ENCODE measurements at regions not wholly inside any gene's neighbourhood (a gene's known extent, or its start where the extent isn't known, plus 50 kb on each side); places are given as distances from the start of the nearest gene placed in this dataset.

DNA sequence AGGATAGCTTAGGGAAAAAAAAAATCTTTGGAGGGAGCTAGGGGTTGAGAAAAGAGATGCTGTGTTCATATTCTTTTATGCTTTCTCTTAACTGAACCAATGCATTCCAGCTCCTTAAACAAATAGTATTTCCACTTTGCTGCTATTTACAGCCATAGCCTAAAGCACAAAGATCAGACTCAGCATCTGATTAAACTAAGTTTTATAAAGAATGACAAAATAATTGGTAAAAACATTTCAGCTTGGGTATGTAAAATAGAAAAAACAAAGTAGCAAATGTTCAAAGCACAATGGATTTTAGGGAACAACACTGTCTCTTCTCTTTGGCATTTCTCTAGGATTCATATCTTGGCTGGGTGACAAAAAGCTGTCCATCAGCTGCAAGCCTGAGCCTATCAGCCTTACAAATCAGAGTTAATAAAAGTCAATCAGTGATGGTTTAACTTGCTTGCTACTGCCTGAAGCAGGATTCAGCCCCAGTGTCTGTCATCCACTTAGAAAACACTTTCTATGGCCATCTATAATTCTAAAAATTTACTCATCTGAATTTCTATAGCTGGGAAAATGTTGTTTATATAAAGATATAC is 232.1 kb upstream of the CDIN1 start:
- Histone ChIP-seq H3K4me3 (replicated peaks in 1 of 3; ENCODE audit: insufficient read depth in 1 of 3, low read depth in 2 of 3, low read length in 3 of 3) (no peak overlapping the region), H3K79me2 (ENCODE audit: insufficient read depth, low read length) (no peaks in the 10 kb centered on the region), H3K9me3 (ENCODE audit: low read length) (no peaks in the 10 kb centered on the region), H4K20me1 (ENCODE audit: insufficient read depth, low read length) (no peaks in the 10 kb centered on the region), H3K36me3 (replicated peaks in 1 of 2; ENCODE audit: control insufficient read depth in 1 of 2, insufficient read depth in 2 of 2, low read length in 2 of 2) (no peaks in the 10 kb centered on the region), H3K4me1 (ENCODE audit: insufficient read depth, low read length) (no peaks in the 10 kb centered on the region), H2AFZ (ENCODE audit: low read length) (no peak overlapping the region), H3K27me3 (ENCODE audit: control insufficient read depth in 1 of 2, insufficient read depth in 2 of 2, low read length in 2 of 2) (no peaks in the 10 kb centered on the region), H3K27ac (ENCODE audit: extremely low read length, insufficient read depth, low read length) (no peak overlapping the region), H3K4me2 (ENCODE audit: low read depth, low read length) (no peak overlapping the region), H3K9ac (ENCODE audit: insufficient read depth, low read depth, low read length) (no peak overlapping the region)
- BruUV-seq (replicated peaks) = no TSS peak
- in situ Hi-C loops (cut with HindIII; ENCODE audit: extremely low pct_ligation_motif_present, low pct_unique_long_range_greater_than_20kb) = no loop called here
- FAIRE-seq = no peak
- intact Hi-C loops (cut with micrococcal nuclease; ENCODE audit: unreplicated experiment) = no loop called here
- POLR2A ChIA-PET = no interaction called here
- CTCF ChIA-PET (ENCODE audit: low intra/inter-chr PET ratio, low total read pairs) = no interaction called here
- TF ChIP-seq ZNF205 (CRISPR knock-in tag; IDR thresholded peaks at IDR 0.05) (no peak), HMG20B (CRISPR knock-in tag; conservative IDR thresholded peaks at IDR 0.05) (no peak), KMT2A (CRISPR knock-in tag; IDR thresholded peaks at IDR 0.05) (no peak), EP300 (IDR thresholded peaks at IDR 0.05; ENCODE audit: low read depth in 2 of 2, low read length in 2 of 2) (no peak), EP300 (CRISPR knock-in tag; IDR thresholded peaks at IDR 0.05; ENCODE audit: borderline replicate concordance) (no peak), PPARG (CRISPR knock-in tag; conservative IDR thresholded peaks at IDR 0.05) (no peak), SETDB1 (CRISPR knock-in tag; IDR thresholded peaks at IDR 0.05; ENCODE audit: borderline replicate concordance) (no peak), GABPA (IDR thresholded peaks at IDR 0.05; ENCODE audit: low read depth, low read length) (no peak), GABPA (CRISPR knock-in tag; IDR thresholded peaks at IDR 0.05; ENCODE audit: low read depth) (no peak), KDM4B (CRISPR knock-in tag; IDR thresholded peaks at IDR 0.05) (no peak), HNRNPL (IDR thresholded peaks at IDR 0.05; ENCODE audit: low read depth, low read length) (no peak), ZBTB42 (CRISPR knock-in tag; IDR thresholded peaks at IDR 0.05) (no peak), MXI1 (IDR thresholded peaks at IDR 0.05; ENCODE audit: borderline replicate concordance, low read depth, low read length) (no peak), HNRNPUL1 (IDR thresholded peaks at IDR 0.05; ENCODE audit: low read depth, low read length) (no peak), ZNF496 (CRISPR knock-in tag; IDR thresholded peaks at IDR 0.05; ENCODE audit: insufficient replicate concordance) (no peak)
- TF ChIP-seq, protein P1, sequence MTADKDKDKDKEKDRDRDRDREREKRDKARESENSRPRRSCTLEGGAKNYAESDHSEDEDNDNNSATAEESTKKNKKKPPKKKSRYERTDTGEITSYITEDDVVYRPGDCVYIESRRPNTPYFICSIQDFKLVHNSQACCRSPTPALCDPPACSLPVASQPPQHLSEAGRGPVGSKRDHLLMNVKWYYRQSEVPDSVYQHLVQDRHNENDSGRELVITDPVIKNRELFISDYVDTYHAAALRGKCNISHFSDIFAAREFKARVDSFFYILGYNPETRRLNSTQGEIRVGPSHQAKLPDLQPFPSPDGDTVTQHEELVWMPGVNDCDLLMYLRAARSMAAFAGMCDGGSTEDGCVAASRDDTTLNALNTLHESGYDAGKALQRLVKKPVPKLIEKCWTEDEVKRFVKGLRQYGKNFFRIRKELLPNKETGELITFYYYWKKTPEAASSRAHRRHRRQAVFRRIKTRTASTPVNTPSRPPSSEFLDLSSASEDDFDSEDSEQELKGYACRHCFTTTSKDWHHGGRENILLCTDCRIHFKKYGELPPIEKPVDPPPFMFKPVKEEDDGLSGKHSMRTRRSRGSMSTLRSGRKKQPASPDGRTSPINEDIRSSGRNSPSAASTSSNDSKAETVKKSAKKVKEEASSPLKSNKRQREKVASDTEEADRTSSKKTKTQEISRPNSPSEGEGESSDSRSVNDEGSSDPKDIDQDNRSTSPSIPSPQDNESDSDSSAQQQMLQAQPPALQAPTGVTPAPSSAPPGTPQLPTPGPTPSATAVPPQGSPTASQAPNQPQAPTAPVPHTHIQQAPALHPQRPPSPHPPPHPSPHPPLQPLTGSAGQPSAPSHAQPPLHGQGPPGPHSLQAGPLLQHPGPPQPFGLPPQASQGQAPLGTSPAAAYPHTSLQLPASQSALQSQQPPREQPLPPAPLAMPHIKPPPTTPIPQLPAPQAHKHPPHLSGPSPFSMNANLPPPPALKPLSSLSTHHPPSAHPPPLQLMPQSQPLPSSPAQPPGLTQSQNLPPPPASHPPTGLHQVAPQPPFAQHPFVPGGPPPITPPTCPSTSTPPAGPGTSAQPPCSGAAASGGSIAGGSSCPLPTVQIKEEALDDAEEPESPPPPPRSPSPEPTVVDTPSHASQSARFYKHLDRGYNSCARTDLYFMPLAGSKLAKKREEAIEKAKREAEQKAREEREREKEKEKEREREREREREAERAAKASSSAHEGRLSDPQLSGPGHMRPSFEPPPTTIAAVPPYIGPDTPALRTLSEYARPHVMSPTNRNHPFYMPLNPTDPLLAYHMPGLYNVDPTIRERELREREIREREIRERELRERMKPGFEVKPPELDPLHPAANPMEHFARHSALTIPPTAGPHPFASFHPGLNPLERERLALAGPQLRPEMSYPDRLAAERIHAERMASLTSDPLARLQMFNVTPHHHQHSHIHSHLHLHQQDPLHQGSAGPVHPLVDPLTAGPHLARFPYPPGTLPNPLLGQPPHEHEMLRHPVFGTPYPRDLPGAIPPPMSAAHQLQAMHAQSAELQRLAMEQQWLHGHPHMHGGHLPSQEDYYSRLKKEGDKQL (CRISPR knock-in tag; IDR thresholded peaks at IDR 0.05; ENCODE audit: low read depth) = no peak
- TF ChIP-seq, protein P2, sequence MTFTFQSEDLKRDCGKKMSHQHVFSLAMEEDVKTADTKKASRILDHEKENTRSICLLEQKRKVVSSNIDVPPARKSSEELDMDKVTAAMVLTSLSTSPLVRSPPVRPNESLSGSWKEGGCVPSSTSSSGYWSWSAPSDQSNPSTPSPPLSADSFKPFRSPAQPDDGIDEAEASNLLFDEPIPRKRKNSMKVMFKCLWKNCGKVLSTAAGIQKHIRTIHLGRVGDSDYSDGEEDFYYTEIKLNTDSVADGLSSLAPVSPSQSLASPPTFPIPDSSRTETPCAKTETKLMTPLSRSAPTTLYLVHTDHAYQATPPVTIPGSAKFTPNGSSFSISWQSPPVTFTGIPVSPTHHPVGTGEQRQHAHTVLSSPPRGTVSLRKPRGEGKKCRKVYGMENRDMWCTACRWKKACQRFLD (CRISPR knock-in tag; IDR thresholded peaks at IDR 0.05; ENCODE audit: borderline replicate concordance) = no peak
- TF ChIP-seq, protein P3, sequence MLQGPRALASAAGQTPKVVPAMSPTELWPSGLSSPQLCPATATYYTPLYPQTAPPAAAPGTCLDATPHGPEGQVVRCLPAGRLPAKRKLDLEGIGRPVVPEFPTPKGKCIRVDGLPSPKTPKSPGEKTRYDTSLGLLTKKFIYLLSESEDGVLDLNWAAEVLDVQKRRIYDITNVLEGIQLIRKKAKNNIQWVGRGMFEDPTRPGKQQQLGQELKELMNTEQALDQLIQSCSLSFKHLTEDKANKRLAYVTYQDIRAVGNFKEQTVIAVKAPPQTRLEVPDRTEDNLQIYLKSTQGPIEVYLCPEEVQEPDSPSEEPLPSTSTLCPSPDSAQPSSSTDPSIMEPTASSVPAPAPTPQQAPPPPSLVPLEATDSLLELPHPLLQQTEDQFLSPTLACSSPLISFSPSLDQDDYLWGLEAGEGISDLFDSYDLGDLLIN (CRISPR knock-in tag; IDR thresholded peaks at IDR 0.05; ENCODE audit: borderline replicate concordance) = no peak
- no peak for ATAC-seq
- no peak for DNase-seq (ENCODE audit: low spot score)

All from HepG2 (cell line).